Prostate gland (tissue), 2 donors: ENCODE measurements at regions not wholly inside any gene's neighbourhood (a gene's known extent, or its start where the extent isn't known, plus 50 kb on each side); places are given as distances from the start of the nearest gene placed in this dataset.
"Not testable (repeated sequence)": the region's sequence is repeated elsewhere in the genome, so short reads cannot be mapped to it uniquely, and the experiment has no call there.

ENCODE experiments used
- DNase-seq: peaks from one replicate; pipeline ENCODE4 v3.0.0-alpha.2; 2019; ENCODE audit warnings: low spot score
- H3K27ac ChIP-seq, 2 donors: fragments of 200-600 bp; sonication (generic); 2 replicates each; pipeline ENCODE4 v1.5.1; 2017 to 2019
- H3K27me3 ChIP-seq: fragments of 200-600 bp; sonication (generic); replicated peaks from 2 replicates; pipeline ENCODE4 v1.5.1; 2019; ENCODE audit not compliant: insufficient read depth
- H3K36me3 ChIP-seq, 2 donors: fragments of 200-600 bp; sonication (generic); 1 replicate in 1 of 2; 2 replicates in 1 of 2; pipeline versions ENCODE4 v1.5.1 to v1.8.1; 2017 to 2019
- H3K4me1 ChIP-seq: fragments of 200-600 bp; sonication (generic); replicated peaks from 2 replicates; pipeline ENCODE4 v1.5.1; 2019
- H3K4me3 ChIP-seq, 2 donors: fragments of 200-600 bp; sonication (generic); 2 replicates each; pipeline ENCODE4 v1.5.1; 2017 to 2019
- H3K9me3 ChIP-seq: fragments of 200-600 bp; sonication (generic); 2 replicates; pipeline ENCODE4 v1.5.1; 2017
- CTCF ChIP-seq, 4 experiments: fragments of 200-600 bp in 2 of 4; fragments of 450-650 bp in 2 of 4; sonication (generic) in 2 of 4; IDR thresholded peaks; 1 replicate in 3 of 4; 2 replicates in 1 of 4; pipeline ENCODE4 v1.5.1; 2016 to 2019; ENCODE audit warnings: antibody characterized with exemption in 4 of 4, mild to moderate bottlenecking in 2 of 4, moderate library complexity in 2 of 4
- POLR2A ChIP-seq: fragments of 450-650 bp; IDR thresholded peaks from one replicate; pipeline ENCODE4 v1.6.1; 2016; ENCODE audit warnings: antibody characterized with exemption, mild to moderate bottlenecking
- POLR2AphosphoS5 ChIP-seq: sonication (generic); formaldehyde crosslinking; IDR thresholded peaks from one replicate; pipeline ENCODE4 v1.6.1; 2017; ENCODE audit warnings: antibody characterized with exemption
- WGBS: methylation state at CpG from one replicate; pipeline ENCODE4 v1.1.5; 2018; 5-methylcytosine and 5-hydroxymethylcytosine counted together
- intact Hi-C: fragments of 100-400 bp; cut with DNase I; formaldehyde crosslinking; loops from one replicate; pipeline ENCODE4 v1.14.2; 2022

DNA sequence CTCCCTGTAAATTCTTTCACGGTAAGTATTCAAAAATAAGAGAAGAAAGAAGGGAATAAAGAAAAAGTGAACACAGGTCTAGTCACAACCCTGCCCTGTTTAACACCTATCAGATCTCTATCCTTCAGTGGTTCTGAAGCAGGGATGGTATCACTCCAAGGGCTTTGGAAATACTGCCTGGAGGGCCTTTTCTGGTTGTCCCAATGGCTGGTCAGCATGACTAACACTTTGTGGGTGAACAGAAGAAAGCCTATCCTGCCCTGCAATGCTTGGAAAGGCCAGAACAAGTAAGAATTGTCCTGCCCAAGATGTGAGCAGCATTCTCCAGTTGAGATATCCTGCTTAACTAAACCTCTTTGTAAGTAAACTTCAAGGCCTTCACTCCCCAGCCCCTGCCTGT, 124.9 kb downstream of the TMEM167A start:
- no peak for TF ChIP-seq POLR2A
- TF ChIP-seq POLR2AphosphoS5 = no peak
- TF ChIP-seq CTCF (IDR thresholded peaks at IDR 0.05) = no peak
- H3K4me3 ChIP-seq = no peak overlapping the region

GRCh38 chr5:82944267-82944666, 132.9 kb downstream of the TMEM167A start:
- H3K4me3 ChIP-seq, intact Hi-C loops, H3K4me1 ChIP-seq, H3K36me3 ChIP-seq, H3K27me3 ChIP-seq, H3K9me3 ChIP-seq, DNase-seq, H3K27ac ChIP-seq: not testable (repeated sequence)
- WGBS = 80% methylated on average over 8 of the region's 8 CpGs

More for the DNA sequence above, 124.9 kb downstream of the TMEM167A start:
- H3K27ac ChIP-seq = no peak overlapping the region
- H3K9me3 ChIP-seq = no peaks in the 10 kb centered on the region
- H3K27me3 ChIP-seq = no peaks in the 10 kb centered on the region
- intact Hi-C loops = no loop called here
- no peaks in the 10 kb centered on the region for H3K36me3 ChIP-seq
- H3K4me1 ChIP-seq = no peaks in the 10 kb centered on the region
- 90% methylated on average over 1 of the region's 1 CpG for WGBS
- DNase-seq = no peak

GRCh38 chr5:82942083-82942881, 134.9 kb downstream of the TMEM167A start:
- no peak overlapping the region for H3K4me3 ChIP-seq
- no peaks in the 10 kb centered on the region for H3K36me3 ChIP-seq
- no peak for DNase-seq
- no peaks in the 10 kb centered on the region for H3K9me3 ChIP-seq
- no peaks in the 10 kb centered on the region for H3K4me1 ChIP-seq
- H3K27ac ChIP-seq = no peak overlapping the region
- intact Hi-C loops = no loop called here
- no peak for TF ChIP-seq CTCF (IDR thresholded peaks at IDR 0.05)
- no peak for TF ChIP-seq POLR2A
- TF ChIP-seq POLR2AphosphoS5 = no peak
- 20% methylated on average over 1 of the region's 1 CpG for WGBS
- no peaks in the 10 kb centered on the region for H3K27me3 ChIP-seq

- no peak for DNase-seq
- 88% methylated on average over 4 of the region's 4 CpGs for WGBS
- intact Hi-C loops = no loop called here
These were observed 138.1 kb downstream of the TMEM167A start for GRCh38 chr5:82938901-82939725.

GRCh38 chr5:82932473-82933220, 144.5 kb downstream of the TMEM167A start:
- H3K4me1 ChIP-seq, H3K9me3 ChIP-seq, H3K27me3 ChIP-seq, H3K36me3 ChIP-seq, H3K27ac ChIP-seq, intact Hi-C loops, H3K4me3 ChIP-seq, DNase-seq: not testable (repeated sequence)
- WGBS = 71% methylated on average over 28 of the region's 28 CpGs

More at GRCh38 chr5:82938901-82939725, 138.1 kb downstream of the TMEM167A start:
- TF ChIP-seq POLR2A (no peak), POLR2AphosphoS5 (no peak), CTCF (IDR thresholded peaks at IDR 0.05) (no peak)
- Histone ChIP-seq H3K36me3 (no peaks in the 10 kb centered on the region), H3K27ac (no peak overlapping the region), H3K27me3 (no peaks in the 10 kb centered on the region), H3K4me3 (no peak overlapping the region), H3K4me1 (no peaks in the 10 kb centered on the region), H3K9me3 (no peaks in the 10 kb centered on the region)
